NOMO-1 treated with DMSO at 0.1 percent for 48 hours (cell line): ENCODE measurements at regions not wholly inside any gene's neighbourhood (a gene's known extent, or its start where the extent isn't known, plus 50 kb on each side); places are given as distances from the start of the nearest gene placed in this dataset.
"Not testable (repeated sequence)": the region's sequence is repeated elsewhere in the genome, so short reads cannot be mapped to it uniquely, and the experiment has no call there.

Source experiments
- DNase-seq: peaks from one replicate; lab custom pipeline; 2025; ENCODE audit not compliant: unreplicated experiment; lab: John Stamatoyannopoulos, UW

GRCh38 chr2:88988617-88989016, 297.1 kb downstream of the RPIA start:
- DNase-seq, result not testable (repeated sequence)

GRCh38 chr2:88992819-88993218, 301.3 kb downstream of the RPIA start:
- DNase-seq, result not testable (repeated sequence)

GRCh38 chr2:88994856-88995255, 303.4 kb downstream of the RPIA start:
- not testable (repeated sequence) for DNase-seq

- not testable (repeated sequence) for DNase-seq
Observed at GRCh38 chr2:88996588-88996987, 305.1 kb downstream of the RPIA start.

- DNase-seq, result no peak
Observed at GRCh38 chr2:88999365-88999764, 307.9 kb downstream of the RPIA start.

- DNase-seq, result no peak
Observed at GRCh38 chr2:89000235-89000634, 308.8 kb downstream of the RPIA start.

GRCh38 chr2:89004238-89004637, 312.8 kb downstream of the RPIA start:
- not testable (repeated sequence) for DNase-seq

- DNase-seq, result not testable (repeated sequence)
Observed at GRCh38 chr2:89020566-89020965, 329.1 kb downstream of the RPIA start.

- not testable (repeated sequence) for DNase-seq
Observed at GRCh38 chr2:89026296-89026695, 334.8 kb downstream of the RPIA start.

- DNase-seq, result not testable (repeated sequence)
Observed at GRCh38 chr2:89027115-89027514, 335.6 kb downstream of the RPIA start.

- not testable (repeated sequence) for DNase-seq
Observed at GRCh38 chr2:89027536-89027935, 336.1 kb downstream of the RPIA start.

GRCh38 chr2:89029257-89029656, 337.8 kb downstream of the RPIA start:
- DNase-seq, result not testable (repeated sequence)

GRCh38 chr2:89048138-89049066, 356.9 kb downstream of the RPIA start:
- DNase-seq, result peak; percentile 34

- not testable (repeated sequence) for DNase-seq
Observed at GRCh38 chr2:89058616-89059015, 367.1 kb downstream of the RPIA start.

- DNase-seq, result not testable (repeated sequence)
Observed at GRCh38 chr2:89061174-89061573, 369.7 kb downstream of the RPIA start.

GRCh38 chr2:89076771-89077170, 385.3 kb downstream of the RPIA start:
- DNase-seq, result not testable (repeated sequence)

- DNase-seq, result not testable (repeated sequence)
Observed at GRCh38 chr2:89092911-89093310, 401.4 kb downstream of the RPIA start.

GRCh38 chr2:89095060-89095459, 403.6 kb downstream of the RPIA start:
- not testable (repeated sequence) for DNase-seq

- DNase-seq, result not testable (repeated sequence)
Observed at GRCh38 chr2:89102587-89102986, 411.1 kb downstream of the RPIA start.

GRCh38 chr2:89106369-89107019, 415.0 kb downstream of the RPIA start:
- not testable (repeated sequence) for DNase-seq

GRCh38 chr2:89112434-89112833, 421.0 kb downstream of the RPIA start:
- not testable (repeated sequence) for DNase-seq

- not testable (repeated sequence) for DNase-seq
Observed at GRCh38 chr2:89113286-89113685, 421.8 kb downstream of the RPIA start.
